NCI-H1048 (cell line): ENCODE measurements at regions not wholly inside any gene's neighbourhood (a gene's known extent, or its start where the extent isn't known, plus 50 kb on each side); places are given as distances from the start of the nearest gene placed in this dataset.

Experiments
- DNase-seq: peaks from one replicate; lab custom pipeline; 2025; lab: John Stamatoyannopoulos, UW

- no peak for DNase-seq
Observed at GRCh38 chr12:28601570-28602058, 411.4 kb downstream of the CCDC91 start.

DNA sequence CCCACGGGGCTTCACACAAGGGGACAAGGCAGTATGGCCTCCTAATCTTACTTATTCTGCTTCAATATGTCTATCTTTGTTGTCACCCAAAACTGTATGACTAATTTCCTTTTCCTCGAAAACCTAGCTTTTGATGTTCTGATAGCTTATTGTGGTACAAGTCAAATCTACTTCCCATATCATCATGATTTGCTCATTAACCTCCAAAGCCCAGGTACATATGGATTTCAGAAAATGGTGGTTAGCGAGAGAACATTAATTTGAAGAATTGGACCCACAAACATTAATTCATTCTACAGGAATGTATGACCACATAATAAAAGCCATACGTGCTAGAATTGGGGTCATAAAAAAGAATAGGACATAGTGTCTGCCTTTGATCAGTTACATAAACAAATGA, 412.5 kb downstream of the CCDC91 start:
- no peak for DNase-seq

- no peak for DNase-seq
Observed at GRCh38 chr12:28603239-28603638, 413.0 kb downstream of the CCDC91 start.

DNA sequence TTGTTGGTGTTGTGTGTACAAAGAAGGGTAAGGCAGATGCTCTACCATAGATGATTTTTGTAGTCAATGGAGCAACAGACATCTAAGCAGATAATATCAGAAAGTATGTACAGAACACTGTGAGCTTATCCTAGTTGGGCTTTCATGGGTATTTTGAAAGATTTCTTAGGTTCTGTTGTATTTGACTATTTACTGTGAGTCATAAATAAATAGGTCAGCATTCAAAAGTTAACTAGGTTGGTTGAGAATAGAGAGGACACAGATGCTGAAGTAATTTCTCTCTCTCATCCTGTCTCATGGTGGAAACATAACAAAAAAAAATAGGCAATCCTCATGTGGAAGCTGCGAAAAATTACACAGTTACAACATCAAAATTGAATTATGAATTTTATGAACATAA, 413.5 kb downstream of the CCDC91 start:
- DNase-seq = no peak

DNA sequence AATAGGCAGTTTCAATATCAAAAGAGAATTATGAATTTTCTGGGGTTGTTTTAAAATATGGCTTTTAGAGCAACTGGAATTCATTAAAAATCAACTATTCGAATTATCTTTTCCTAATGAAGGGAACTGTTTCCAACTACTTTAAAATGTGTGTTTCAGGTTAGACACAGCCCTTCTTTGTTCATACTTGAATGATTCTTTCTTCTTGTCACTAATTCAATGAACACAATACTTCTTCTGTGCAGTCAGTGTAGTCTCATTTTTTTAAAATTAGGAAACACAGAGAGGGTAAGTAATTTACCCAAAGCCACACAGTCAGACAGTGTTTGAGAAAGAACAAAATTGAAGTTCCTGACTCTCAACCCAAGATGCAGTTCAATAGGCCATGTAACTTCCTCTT, 414.0 kb downstream of the CCDC91 start:
- DNase-seq = no peak

GRCh38 chr12:28606967-28607557, 416.8 kb downstream of the CCDC91 start:
- no peak for DNase-seq

GRCh38 chr12:28610401-28611114, 420.3 kb downstream of the CCDC91 start:
- DNase-seq = no peak

GRCh38 chr12:28611115-28611435, 420.8 kb downstream of the CCDC91 start:
- DNase-seq = no peak

DNA sequence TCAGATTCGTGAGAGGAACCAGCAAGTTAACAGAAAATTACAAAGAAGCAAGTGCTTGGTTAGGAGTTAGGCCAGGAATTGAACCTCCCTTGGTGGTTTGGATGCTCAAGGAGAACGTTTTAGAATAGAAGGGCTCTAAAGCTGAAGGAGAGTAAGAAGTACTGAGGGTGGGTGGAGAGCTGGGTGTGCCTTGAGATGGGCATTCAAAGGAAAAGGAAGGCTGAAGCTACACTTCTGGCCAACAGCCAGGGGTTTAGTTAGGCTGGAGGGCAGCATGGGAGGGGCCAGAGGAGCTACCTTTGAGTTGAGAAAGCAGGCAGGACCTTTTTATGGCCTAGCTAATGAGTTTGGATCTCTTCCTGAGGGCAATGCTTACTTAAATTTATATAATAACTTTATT, 421.2 kb downstream of the CCDC91 start:
- no peak for DNase-seq

- no peak for DNase-seq
Observed at GRCh38 chr12:28618171-28618570, 427.9 kb downstream of the CCDC91 start.

DNA sequence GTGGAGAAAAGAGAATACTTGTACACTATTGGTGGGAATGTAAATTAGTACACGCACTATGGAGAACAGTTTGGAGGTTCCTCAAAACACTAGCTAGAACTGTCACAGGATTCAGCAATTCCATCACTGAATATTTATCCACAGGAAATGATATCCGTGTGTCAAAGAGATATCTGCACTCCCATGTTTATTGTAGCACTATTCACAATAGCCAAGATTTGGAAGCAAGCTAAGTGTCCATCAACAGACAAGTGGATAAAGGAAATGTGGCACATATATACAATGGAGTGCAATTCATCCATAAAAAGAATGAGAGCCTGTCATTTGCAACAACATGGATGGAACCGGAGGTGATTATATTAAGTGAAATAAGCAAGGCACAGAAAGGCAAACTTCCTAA, 428.5 kb downstream of the CCDC91 start:
- DNase-seq = no peak

GRCh38 chr12:28620281-28620680, 430.0 kb downstream of the CCDC91 start:
- DNase-seq = no peak

- DNase-seq = no peak
Observed at GRCh38 chr12:28622406-28622805, 432.1 kb downstream of the CCDC91 start.

GRCh38 chr12:28626504-28626903, 436.2 kb downstream of the CCDC91 start:
- no peak for DNase-seq

DNA sequence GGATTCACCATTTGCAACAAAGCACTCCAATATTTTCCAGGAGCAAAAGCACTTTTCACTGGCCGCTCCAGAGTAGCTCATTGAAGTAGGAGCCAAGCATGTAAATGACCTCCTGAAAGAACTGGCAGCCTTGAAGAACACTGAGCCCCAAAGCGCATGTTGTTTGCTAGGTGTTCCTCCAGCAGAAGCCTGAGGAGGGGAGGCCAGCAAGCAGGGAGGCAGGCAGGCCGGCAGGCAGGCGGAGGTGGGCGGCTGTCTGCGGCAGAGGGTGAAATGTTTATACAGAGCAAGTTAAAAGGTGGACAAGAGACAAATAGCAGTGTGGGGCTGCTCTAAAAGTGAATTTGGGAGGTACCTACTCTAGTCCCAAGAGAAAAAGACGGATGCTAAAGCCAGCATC, 439.4 kb downstream of the CCDC91 start:
- no peak for DNase-seq

DNA sequence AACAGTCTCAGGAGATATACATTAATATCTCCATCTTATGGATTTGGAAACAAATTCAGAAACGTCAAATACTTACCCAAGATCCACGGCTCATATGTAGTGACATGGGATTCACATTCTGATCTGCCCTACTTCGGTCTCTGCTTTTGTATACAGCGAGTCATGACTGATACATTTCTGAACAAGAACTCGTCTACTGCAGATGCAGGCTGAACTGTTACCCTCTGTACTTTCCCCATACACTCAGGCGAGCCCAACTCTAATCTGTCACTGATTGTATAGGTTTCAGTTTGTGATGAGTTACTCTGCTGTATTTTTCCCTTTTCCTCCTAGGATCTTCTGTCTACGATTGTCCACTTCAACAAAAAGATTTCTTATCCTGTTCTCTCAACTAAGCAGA, 441.6 kb downstream of the CCDC91 start:
- no peak for DNase-seq

DNA sequence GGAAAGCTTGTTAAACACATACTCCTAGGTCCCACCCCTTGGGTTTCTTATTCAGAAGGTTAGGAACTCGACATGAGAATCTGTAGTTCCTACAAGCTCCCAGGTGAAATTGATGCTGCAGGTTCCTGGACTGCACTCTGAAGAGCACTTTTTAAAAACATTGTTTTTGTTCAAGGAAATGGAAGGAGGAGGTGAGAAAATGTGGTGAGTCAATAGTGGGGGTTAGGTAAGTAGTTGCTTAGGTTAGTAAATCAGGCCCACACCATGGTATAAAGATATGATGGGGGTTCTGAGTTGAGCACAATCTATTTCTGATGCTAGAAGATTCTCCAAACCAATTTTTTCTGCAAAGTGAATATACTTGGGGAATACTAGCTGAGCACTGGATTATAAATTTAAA, 450.3 kb downstream of the CCDC91 start:
- DNase-seq = no peak

- DNase-seq = no peak
Observed at GRCh38 chr12:28645436-28645835, 455.2 kb downstream of the CCDC91 start.

DNA sequence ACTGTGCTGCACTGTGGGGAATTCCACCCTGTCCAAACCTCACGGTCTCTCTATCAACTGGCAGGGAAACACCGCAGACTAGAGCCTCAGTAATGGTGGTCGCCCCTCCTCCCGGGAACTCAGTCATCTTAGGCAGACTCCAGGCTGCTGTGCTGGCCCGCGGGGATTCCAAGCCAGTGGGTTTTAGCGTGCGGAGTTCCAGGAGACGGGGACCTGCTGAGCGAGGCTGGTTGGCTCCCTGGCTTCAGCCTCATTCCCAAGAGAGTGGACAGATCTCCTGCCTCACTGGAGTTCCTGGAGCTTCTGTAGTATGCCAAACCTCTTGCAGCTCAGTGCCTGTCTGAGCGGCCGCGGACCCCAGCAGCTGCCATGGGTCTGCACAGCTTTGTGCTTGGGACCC, 455.6 kb downstream of the CCDC91 start:
- DNase-seq = no peak

GRCh38 chr12:28650906-28651305, 460.6 kb downstream of the CCDC91 start:
- no peak for DNase-seq

DNA sequence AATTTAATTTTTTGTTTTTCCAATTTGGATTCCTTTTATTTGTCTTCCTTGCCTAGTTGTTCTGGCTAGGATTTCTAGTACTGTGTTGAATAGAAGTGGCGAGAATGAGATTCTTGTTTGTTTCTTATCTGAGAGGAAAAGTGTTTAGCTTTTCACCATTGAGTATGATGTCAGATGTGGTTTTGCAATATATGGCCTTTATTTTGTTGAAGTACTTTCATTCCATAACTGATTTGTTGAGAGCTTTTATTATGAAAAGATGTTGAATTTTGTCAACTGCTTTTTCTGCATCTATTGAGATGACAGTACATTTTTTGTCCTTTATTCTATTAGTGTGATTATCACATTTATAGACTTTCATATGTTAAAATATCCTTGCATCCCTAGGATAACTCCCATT, 462.0 kb downstream of the CCDC91 start:
- DNase-seq = no peak

DNA sequence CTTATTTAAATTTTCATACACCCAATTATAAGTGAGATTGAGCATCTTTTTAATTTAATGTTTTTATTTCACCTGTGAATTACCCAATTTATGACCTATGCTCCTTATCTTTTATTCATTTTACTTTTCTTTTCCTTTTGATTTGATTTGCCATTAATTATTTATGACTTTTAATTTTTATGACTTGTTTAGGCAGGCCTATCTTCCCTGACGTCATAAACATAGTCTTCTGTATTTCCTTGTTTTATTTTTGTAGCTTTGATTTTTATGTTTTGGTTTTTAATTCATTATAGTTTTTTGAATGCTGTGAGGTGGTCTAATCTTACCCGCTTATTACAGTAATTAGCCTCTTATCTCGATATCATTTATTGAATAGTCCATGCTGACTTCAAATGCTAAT, 467.1 kb upstream of the FAR2 start:
- no peak for DNase-seq

DNA sequence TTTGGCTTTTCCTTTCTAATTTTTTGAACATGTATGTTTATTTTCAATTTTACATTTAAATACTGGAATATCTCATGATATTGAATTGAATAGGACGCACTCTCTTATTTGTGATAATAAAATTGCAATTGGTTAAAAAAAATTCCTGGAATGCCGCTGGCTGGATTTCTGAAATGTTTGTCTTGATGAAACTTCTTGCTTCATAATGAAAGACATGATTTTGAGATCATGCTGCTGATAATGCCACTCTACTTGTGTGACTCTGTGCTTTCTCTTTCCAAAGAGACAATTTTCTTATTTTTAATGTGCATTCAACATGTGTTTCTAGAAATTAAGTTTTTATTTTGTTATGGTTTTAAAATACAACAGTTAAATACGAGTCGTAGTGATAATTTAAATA, 465.7 kb upstream of the FAR2 start:
- no peak for DNase-seq
